Lower lobe of right lung (tissue), 2 donors: ENCODE measurements at regions not wholly inside any gene's neighbourhood (a gene's known extent, or its start where the extent isn't known, plus 50 kb on each side); places are given as distances from the start of the nearest gene placed in this dataset.

Source experiments
- ATAC-seq, 2 donors: fragments of 200-7000 bp; cut with Tn5 transposase; one replicate each; pipeline ENCODE4 v1.9.1; 2020 to 2022; ENCODE audit warnings: mild to moderate bottlenecking in 2 of 2, moderate library complexity in 2 of 2
- DNase-seq: peaks from one replicate; pipeline ENCODE4 v3.0.0-alpha.2; 2020
- H3K27ac ChIP-seq: fragments of 200-600 bp; one replicate; pipeline ENCODE4 v1.8.0; 2022
- H3K27me3 ChIP-seq: fragments of 200-600 bp; one replicate; pipeline ENCODE4 v1.8.0; 2022; ENCODE audit warnings: low read depth
- H3K36me3 ChIP-seq: fragments of 200-600 bp; one replicate; pipeline ENCODE4 v1.8.0; 2022; ENCODE audit warnings: mild to moderate bottlenecking
- H3K4me1 ChIP-seq: fragments of 200-600 bp; one replicate; pipeline ENCODE4 v1.8.0; 2022
- H3K4me3 ChIP-seq: fragments of 200-600 bp; one replicate; pipeline ENCODE4 v1.8.0; 2022; ENCODE audit warnings: mild to moderate bottlenecking
- H3K9me3 ChIP-seq: fragments of 200-600 bp; one replicate; pipeline ENCODE4 v1.8.0; 2022
- intact Hi-C: fragments of 100-400 bp; cut with DNase I; formaldehyde crosslinking; loops from one replicate; pipeline ENCODE4 v1.11.0; 2022
- TF ChIP-seq, protein P1 (sequence below): fragments of 200-600 bp; IDR thresholded peaks from one replicate; pipeline ENCODE4 v1.8.0; 2022; ENCODE audit warnings: antibody characterized with exemption, mild to moderate bottlenecking
- donor health status: DM: no; HTN: yes; CAD: no; lungs with severe emphysema.

DNA sequence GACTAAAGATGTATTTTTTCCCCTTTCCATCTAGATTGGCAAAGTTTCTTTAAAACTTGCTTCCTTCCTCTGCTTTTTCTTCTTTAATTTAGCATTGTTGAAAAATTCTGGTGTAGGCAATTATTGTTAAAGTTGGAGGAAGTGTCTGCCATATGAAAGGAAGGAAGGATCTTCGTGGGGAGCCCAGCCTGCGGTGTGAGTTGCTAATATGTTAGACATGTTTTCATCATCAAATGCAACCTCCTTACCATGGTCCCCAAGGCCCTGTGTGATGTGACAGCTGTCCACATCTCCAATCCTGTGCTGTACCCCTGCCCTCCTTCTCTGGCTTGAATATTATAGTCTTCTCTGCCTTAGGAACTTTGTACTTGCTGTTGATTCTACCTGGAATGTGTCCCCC, 81.0 kb upstream of the ZBTB18 start:
- no peak overlapping the region for H3K4me3 ChIP-seq
- H3K36me3 ChIP-seq, result no peaks in the 10 kb centered on the region
- H3K27ac ChIP-seq, result no peak overlapping the region
- no peak for ATAC-seq
- no peaks in the 10 kb centered on the region for H3K4me1 ChIP-seq
- no peaks in the 10 kb centered on the region for H3K9me3 ChIP-seq
- H3K27me3 ChIP-seq, result no peaks in the 10 kb centered on the region
- intact Hi-C loops, result no loop called here
- TF ChIP-seq, protein P1, sequence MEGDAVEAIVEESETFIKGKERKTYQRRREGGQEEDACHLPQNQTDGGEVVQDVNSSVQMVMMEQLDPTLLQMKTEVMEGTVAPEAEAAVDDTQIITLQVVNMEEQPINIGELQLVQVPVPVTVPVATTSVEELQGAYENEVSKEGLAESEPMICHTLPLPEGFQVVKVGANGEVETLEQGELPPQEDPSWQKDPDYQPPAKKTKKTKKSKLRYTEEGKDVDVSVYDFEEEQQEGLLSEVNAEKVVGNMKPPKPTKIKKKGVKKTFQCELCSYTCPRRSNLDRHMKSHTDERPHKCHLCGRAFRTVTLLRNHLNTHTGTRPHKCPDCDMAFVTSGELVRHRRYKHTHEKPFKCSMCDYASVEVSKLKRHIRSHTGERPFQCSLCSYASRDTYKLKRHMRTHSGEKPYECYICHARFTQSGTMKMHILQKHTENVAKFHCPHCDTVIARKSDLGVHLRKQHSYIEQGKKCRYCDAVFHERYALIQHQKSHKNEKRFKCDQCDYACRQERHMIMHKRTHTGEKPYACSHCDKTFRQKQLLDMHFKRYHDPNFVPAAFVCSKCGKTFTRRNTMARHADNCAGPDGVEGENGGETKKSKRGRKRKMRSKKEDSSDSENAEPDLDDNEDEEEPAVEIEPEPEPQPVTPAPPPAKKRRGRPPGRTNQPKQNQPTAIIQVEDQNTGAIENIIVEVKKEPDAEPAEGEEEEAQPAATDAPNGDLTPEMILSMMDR, result no peak
- no peak for DNase-seq

DNA sequence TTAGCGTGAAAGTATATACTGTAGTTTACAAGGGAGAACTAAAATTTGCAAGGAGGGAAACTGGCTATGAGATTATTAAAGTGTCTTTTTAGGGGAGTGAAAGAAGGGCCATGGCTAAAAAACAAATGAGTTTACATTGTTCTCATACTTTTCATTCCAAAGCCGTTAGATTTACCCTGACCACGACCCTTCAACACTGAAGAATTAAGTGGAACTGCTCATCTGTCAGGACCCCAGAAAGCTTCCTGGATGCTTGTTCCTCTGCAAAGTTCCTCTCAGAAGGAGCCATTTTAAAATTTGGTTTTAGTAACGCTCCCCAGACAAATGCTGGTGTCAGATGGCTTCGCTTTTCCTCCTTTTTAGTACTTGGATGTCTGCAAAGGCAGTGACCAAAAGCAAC, 82.7 kb upstream of the ZBTB18 start:
- no peaks in the 10 kb centered on the region for H3K27me3 ChIP-seq
- ATAC-seq, result no peak
- no peaks in the 10 kb centered on the region for H3K9me3 ChIP-seq
- TF ChIP-seq, protein P1, result no peak
- DNase-seq, result no peak
- H3K27ac ChIP-seq, result no peak overlapping the region
- H3K36me3 ChIP-seq, result no peaks in the 10 kb centered on the region
- no peak overlapping the region for H3K4me3 ChIP-seq
- intact Hi-C loops, result no loop called here
- H3K4me1 ChIP-seq, result no peaks in the 10 kb centered on the region

DNA sequence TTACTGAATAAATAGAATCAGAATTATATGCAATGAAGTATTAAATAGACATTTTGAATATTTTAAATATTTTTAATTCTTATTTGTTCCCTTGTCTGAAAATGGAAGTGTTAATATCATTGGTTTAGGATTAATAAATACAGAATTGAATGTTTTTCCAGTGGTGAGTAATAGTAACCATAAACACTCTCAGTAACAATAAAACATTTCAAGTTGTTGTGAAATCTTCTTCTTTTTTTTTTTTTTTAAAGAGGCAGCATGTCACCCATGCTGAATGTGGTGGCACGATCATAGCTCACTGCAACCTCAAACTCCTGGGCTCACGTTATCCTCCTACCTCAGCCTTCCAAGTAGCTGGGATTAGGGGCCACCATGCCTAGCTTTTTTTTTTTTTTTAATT, 86.2 kb upstream of the ZBTB18 start:
- TF ChIP-seq, protein P1, result no peak
- H3K4me3 ChIP-seq, result no peak overlapping the region
- DNase-seq (no peak), ATAC-seq (no peak)
- H3K36me3 ChIP-seq, result no peaks in the 10 kb centered on the region
- H3K27ac ChIP-seq, result no peak overlapping the region
- H3K27me3 ChIP-seq, result no peaks in the 10 kb centered on the region
- no peaks in the 10 kb centered on the region for H3K9me3 ChIP-seq
- no peaks in the 10 kb centered on the region for H3K4me1 ChIP-seq
- intact Hi-C loops, result no loop called here

DNA sequence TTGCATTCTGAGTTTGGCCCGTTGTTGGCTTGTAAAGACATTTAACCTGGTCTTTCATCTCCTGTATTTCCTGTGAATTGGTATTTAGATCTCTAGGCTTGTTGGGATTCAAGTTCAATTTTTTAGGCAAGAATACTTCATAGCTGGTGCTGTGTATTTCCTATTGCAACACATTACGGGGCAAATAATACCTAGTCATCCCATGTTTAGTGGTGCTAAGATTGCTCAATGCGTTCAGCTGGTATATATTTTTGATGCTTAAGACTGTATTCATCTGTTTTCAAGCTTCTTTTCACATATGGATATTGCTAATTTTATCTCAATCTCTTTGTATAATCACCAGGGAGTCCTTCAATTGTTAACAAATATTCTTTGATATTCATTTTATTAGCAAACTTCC, 87.5 kb upstream of the ZBTB18 start:
- Histone ChIP-seq H3K4me3 (no peak overlapping the region), H3K36me3 (no peaks in the 10 kb centered on the region), H3K27ac (no peak overlapping the region), H3K9me3 (no peaks in the 10 kb centered on the region), H3K4me1 (no peaks in the 10 kb centered on the region), H3K27me3 (no peaks in the 10 kb centered on the region)
- DNase-seq, result no peak
- no peak for ATAC-seq
- intact Hi-C loops, result no loop called here
- TF ChIP-seq, protein P1, result no peak

DNA sequence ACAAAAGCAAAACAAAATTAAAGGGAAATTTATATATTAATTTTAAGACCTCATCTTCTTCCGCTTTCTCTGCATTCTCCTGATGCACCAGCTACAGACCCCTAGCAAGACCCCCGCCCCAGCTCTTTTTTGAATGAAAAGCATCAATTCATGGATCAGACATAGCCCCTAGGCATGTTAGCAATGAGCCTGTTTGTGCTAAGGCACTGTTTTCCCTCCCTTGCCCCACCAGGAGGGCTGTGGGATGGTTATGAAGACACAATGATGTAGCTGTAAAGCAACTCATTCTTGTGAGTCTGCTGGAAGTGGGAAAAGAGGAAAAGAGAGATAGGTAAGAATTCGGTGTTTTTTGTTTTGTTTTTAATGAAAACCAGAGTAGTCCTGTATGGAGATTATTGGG, 88.5 kb upstream of the ZBTB18 start:
- H3K36me3 ChIP-seq, result no peaks in the 10 kb centered on the region
- H3K27ac ChIP-seq, result no peak overlapping the region
- H3K4me1 ChIP-seq, result no peaks in the 10 kb centered on the region
- intact Hi-C loops, result no loop called here
- DNase-seq (no peak), ATAC-seq (no peak)
- H3K4me3 ChIP-seq, result no peak overlapping the region
- H3K27me3 ChIP-seq, result peaks cover 4% of the 10 kb centered on the region
- TF ChIP-seq, protein P1, result no peak
- H3K9me3 ChIP-seq, result no peaks in the 10 kb centered on the region

DNA sequence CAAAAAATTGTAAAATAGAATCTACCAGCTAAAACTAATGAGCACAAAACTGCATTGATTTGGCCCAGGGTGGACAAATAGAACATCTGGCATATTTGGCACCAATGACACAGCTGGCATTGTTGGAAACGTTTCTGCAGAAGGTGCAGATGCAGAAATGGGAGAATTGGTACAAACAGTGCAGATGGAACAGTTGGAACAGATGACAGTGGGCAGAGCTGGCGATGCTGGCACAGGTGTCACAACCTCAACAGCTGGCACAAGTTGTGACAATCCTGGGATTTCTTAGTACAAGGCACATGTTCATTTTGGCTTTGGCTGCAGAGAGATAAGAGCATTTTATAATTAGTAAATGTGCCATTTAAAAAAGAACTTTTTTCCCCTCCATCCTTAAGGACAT, 91.1 kb upstream of the ZBTB18 start:
- no peak for DNase-seq
- no peak overlapping the region for H3K27ac ChIP-seq
- H3K36me3 ChIP-seq, result no peaks in the 10 kb centered on the region
- H3K4me3 ChIP-seq, result no peak overlapping the region
- TF ChIP-seq, protein P1, result no peak
- no peak for ATAC-seq
- H3K9me3 ChIP-seq, result no peaks in the 10 kb centered on the region
- intact Hi-C loops, result no loop called here
- peaks cover 4% of the 10 kb centered on the region for H3K27me3 ChIP-seq
- H3K4me1 ChIP-seq, result no peaks in the 10 kb centered on the region
